ENCODE measurements at regions not wholly inside any gene's neighbourhood (a gene's known extent, or its start where the extent isn't known, plus 50 kb on each side); places are given as distances from the start of the nearest gene placed in this dataset.

DNA sequence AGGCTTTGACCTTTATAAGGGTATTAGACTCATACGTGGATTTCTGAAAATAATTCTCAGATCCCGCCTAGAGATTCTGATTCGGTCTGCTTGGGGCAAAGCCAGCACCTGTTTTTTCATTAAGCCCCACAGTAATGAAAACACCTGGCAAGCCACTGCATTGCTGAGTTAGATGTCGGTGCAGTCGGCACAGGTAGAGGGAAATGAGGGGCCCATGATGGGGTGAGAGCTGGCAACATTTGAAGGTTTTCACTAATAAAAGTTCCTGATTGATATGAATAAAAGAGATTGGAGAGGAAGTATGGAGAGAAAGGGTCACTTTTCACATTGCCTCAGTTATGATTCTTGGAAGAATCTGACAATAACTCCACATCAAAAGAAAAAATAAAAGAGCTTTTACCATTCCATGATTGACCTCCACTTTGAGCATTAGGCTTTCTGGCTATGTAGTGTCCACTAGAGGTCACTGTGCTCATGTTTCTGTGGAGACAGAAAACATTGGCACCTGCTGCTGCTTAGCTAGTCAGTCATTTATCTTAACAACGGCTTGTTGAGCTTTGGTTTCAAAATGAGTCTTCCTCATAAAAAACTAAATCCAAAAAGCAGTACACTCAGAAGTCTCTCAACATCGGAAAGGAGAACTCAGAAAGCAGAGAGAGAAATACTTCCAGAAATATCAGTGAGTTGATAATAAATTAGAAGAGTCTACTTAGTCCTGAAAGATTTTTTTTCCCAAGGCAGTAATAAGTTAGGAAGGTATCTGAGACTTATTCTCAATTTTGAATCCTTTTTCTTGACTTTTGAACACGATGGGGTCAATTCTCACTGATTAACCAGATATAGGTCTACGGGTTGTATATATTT is 53.3 kb upstream of the KLHL31 start:
- intact Hi-C loops (cut with DNase I; ENCODE audit: low total_unique reads) = no loop called here
- no peaks in the 10 kb centered on the region for H3K4me1 ChIP-seq
- H3K27me3 ChIP-seq = no peaks in the 10 kb centered on the region
- no peak overlapping the region for H3K27ac ChIP-seq
- H3K36me3 ChIP-seq = no peaks in the 10 kb centered on the region
- peak; percentile 52 to 73 for TF ChIP-seq CTCF (IDR thresholded peaks at IDR 0.05)
- no peaks in the 10 kb centered on the region for H3K9me3 ChIP-seq
- DNase-seq = peak in 1 of 2 donors; percentile 32
- no peak overlapping the region for H3K4me3 ChIP-seq

DNA sequence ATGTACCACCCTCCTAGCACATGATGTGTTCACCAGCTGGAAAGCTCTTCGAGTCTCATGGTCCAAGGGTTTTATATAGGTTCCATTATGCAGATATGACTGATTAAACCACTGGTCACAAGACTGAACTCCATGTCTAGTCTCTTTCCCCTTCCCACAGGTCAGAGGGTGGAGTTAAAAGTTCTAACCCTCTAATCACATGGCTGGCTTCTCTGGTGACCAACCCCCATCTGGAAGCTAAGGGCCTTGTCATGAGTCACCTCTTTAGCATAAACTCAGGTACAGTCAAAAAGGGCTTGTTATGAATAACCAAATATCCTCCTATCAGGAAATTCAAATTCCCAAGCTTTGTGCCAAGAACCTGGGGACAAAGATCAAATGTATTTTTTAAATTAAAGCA is 52.0 kb upstream of the KLHL31 start:
- intact Hi-C loops (cut with DNase I; ENCODE audit: low total_unique reads) = no loop called here
- H3K9me3 ChIP-seq = no peaks in the 10 kb centered on the region
- no peaks in the 10 kb centered on the region for H3K4me1 ChIP-seq
- DNase-seq = no peak
- no peak for TF ChIP-seq CTCF (IDR thresholded peaks at IDR 0.05)
- H3K27ac ChIP-seq = no peak overlapping the region
- no peaks in the 10 kb centered on the region for H3K36me3 ChIP-seq
- peaks cover 0 to 2% of the 10 kb centered on the region in 2 donors for H3K27me3 ChIP-seq
- no peak overlapping the region for H3K4me3 ChIP-seq

DNA sequence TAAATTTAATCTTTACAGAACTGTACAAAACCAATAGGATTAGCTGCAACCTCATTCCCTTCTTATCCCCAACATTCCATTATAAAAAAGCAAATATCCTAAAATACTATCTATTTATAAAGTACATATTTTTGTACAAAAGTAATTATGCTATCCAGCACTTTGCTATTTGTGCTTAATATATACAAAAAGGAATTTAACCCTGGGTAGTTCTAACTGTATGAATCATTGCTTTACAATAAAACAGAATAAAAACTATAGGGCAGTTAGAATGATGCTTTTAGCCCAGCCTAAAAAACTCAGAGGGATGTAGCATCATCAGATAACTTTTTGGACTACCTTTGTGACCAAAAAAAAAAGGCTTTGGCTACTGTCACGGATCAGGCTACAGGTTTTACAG is 49.9 kb upstream of the KLHL31 start:
- intact Hi-C loops (cut with DNase I; ENCODE audit: low total_unique reads) = no loop called here
- Histone ChIP-seq H3K36me3 (no peaks in the 10 kb centered on the region), H3K9me3 (no peaks in the 10 kb centered on the region), H3K27ac (no peak overlapping the region), H3K27me3 (peaks cover 0 to 6% of the 10 kb centered on the region in 2 donors), H3K4me3 (no peak overlapping the region), H3K4me1 (no peaks in the 10 kb centered on the region)
- TF ChIP-seq CTCF (IDR thresholded peaks at IDR 0.05) = no peak
- no peak for DNase-seq
